Epithelial cell of proximal tubule (primary cell): ENCODE measurements at regions not wholly inside any gene's neighbourhood (a gene's known extent, or its start where the extent isn't known, plus 50 kb on each side); places are given as distances from the start of the nearest gene placed in this dataset.

Source experiments
- DNase-seq: peaks from one replicate; pipeline ENCODE4 v3.0.0-alpha.2; 2011; ENCODE audit warnings: low read depth
- H3K4me3 ChIP-seq: 2 replicates; pipeline ENCODE4 v1.5.1; 2011; ENCODE audit warnings: low read depth, mild to moderate bottlenecking, low read length
- CTCF ChIP-seq: conservative IDR thresholded peaks from 2 replicates; pipeline ENCODE4 v1.5.1; 2012; ENCODE audit warnings: low read depth, mild to moderate bottlenecking, low read length

- no peak for DNase-seq
- TF ChIP-seq CTCF, result no peak
- H3K4me3 ChIP-seq, result no peak overlapping the region
Observed at GRCh38 chr18:23383494-23383893, 69.6 kb upstream of the RIOK3 start.

- no peak for TF ChIP-seq CTCF
- no peak for DNase-seq
- H3K4me3 ChIP-seq, result no peak overlapping the region
Observed at GRCh38 chr18:23384778-23385736, 68.0 kb upstream of the RIOK3 start.

- no peak for DNase-seq
- H3K4me3 ChIP-seq, result no peak overlapping the region
- TF ChIP-seq CTCF, result no peak
Observed at GRCh38 chr18:23386317-23386716, 66.8 kb upstream of the RIOK3 start.

- TF ChIP-seq CTCF, result no peak
- H3K4me3 ChIP-seq, result no peak overlapping the region
- DNase-seq, result no peak
Observed at GRCh38 chr18:23387265-23387664, 65.8 kb upstream of the RIOK3 start.

GRCh38 chr18:23388357-23388756, 64.7 kb upstream of the RIOK3 start:
- DNase-seq, result no peak
- H3K4me3 ChIP-seq, result no peak overlapping the region
- TF ChIP-seq CTCF, result no peak

GRCh38 chr18:23391156-23391555, 61.9 kb upstream of the RIOK3 start:
- no peak for TF ChIP-seq CTCF
- H3K4me3 ChIP-seq, result no peak overlapping the region
- no peak for DNase-seq

- TF ChIP-seq CTCF, result no peak
- no peak overlapping the region for H3K4me3 ChIP-seq
- DNase-seq, result no peak
Observed at GRCh38 chr18:23397907-23398306, 55.2 kb upstream of the RIOK3 start.
